ENCODE measurements at regions not wholly inside any gene's neighbourhood (a gene's known extent, or its start where the extent isn't known, plus 50 kb on each side); places are given as distances from the start of the nearest gene placed in this dataset.
A peak's percentile ranks its signal among the peaks of the same experiment; 100 is the strongest.

DNA sequence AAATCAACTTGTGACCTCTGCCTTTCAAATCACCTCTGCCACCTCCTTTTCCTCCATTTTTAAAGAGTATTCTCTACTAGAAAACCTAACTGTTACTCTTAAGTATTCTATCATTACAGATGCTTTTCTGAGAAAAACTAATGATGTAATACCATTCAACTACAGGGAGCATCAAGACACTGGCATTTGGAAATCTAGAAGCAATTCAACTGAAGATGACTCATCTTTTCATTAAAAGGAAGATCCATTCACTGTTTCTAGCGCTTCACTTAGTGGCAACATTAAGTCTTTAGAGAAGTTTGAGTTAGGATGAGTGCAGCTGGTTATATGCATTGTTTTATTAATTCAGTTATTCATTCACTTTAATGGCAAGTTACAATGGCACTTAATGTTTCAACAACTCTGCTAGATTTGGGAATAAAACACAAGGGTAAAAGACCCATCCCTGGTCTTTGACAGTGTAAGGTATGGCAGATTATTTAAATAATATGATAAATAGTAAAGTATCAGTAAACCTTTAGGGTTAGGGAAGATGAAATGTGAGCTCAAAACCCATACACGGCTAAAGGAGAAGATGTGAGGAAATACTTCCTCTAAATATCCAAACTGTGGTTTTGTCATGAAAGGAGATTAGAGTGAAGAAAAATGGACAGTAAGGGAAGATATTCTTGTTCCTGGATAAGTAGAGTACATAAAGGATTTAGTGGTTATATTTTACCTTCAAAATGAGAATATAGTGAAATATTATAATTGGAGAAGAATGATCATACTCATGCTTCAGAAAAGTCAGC is 61.7 kb downstream of the KCNJ2 start:
- peak; percentile 21 for DNase-seq (ENCODE audit: low read depth)

DNA sequence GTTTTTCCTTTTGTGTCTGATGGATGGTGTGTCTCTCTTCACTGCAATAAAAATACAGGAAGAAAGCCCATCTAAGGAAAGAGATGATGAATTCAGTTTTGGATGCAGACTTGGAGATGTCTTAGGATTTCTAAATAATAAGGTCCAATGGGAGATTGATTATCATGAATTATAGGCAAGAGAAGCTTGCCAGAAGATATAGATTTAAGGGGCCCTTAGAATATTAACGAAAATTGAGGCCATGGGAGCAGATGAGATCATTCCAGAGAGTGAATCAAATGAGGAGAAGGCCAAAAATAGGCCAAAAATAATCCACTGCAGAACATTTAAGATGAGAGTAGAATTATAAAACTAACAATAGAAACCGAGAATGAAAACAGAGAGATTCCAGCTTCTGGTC is 63.1 kb downstream of the KCNJ2 start:
- DNase-seq (ENCODE audit: low read depth): no peak

DNA sequence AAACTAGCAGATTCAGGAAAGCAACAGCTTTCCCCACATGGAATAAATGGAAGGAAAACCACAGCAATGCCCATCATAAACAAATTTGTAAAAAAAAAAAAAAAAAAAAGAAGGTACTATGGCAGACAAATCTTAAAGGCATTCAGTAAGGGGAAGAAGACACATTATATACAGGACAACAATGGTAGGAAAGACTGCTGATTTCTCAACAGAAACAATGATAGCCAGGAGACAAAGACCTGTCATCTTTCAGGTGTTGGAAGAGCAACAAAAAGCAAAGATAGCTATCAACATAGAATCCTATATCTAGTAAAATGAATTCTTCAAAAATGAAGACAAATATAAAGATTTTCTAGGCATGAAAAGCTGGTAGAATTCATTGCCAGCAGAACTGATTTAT is 65.9 kb downstream of the KCNJ2 start:
- no peak for DNase-seq (ENCODE audit: low read depth)

DNA sequence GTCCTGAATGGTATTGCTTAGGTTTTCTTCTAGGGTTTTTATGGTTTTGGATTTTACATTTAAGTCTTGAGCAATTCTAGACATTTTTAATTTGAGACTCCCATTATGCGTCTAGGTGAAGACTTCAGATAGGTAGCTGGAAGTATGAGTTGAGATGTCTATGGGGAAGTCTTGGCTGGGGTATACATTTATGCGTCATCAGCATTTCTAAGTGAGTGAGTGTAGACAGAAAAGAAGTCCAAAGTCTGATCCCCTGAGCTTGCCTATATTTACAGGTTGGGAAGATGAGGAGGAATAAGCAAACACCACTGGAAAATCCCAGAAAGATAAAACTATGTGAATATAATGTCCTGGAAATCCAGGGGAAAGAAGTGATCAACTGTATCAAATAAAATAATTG is 68.9 kb downstream of the KCNJ2 start:
- no peak for DNase-seq (ENCODE audit: low read depth)

DNA sequence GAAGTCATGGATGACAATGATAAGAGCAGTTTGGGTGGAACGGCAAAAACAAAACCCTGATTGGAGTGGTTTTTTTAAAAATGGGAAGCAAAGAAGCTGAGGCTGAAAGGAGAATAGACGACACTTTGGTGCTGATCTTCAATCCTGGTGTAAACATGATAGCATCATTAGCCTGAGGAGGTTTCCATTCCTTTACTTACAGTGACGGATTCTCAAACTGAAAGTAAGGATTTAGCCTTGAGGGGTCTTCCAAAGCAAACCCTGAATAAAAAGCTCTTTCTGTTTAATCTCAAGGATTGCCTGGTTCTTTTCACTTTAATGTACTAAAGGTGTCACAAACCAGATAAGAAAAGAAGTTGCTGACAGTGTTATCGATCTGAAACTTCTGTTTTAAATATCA is 69.3 kb downstream of the KCNJ2 start:
- DNase-seq (ENCODE audit: low read depth): no peak

DNA sequence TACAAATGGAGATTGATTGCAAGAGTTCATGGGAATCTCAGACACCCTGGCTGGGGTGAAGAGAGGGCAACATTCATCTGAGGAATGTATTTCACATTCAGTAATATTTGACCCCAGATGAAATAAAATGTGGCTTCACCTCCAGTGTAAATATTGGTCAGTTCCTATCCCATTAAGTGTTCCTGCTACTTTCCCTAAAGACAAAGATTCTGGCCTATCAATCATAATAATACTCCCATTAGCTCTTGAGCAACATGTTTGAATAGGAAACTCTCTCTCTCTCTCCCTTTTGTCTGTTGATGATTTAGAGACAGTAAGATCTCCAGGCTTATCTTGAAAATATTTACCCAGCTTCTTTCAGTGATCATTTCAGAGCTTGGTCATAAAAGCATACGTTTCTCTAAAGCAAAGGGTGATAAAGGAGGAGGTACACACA is 70.1 kb downstream of the KCNJ2 start:
- DNase-seq (ENCODE audit: low read depth): no peak

DNA sequence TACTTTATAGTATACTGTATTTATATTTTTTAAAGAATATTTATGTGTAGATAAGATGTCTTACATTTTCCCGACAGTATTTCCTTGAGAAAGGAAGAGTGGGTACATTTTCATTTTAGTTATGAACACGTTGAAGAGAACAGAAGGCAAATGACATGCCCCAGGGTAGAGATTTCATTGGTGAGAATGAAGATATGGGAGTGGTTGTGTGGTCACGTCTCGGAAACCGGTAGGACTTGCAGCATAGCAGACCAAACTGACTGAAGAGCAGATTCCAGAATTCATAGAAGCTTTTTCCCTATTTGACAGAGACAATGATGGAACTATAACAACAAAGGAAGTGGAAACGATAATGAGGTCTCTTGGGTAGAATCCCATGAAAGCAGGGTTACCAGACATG is 71.7 kb downstream of the KCNJ2 start:
- no peak for DNase-seq (ENCODE audit: low read depth)

DNA sequence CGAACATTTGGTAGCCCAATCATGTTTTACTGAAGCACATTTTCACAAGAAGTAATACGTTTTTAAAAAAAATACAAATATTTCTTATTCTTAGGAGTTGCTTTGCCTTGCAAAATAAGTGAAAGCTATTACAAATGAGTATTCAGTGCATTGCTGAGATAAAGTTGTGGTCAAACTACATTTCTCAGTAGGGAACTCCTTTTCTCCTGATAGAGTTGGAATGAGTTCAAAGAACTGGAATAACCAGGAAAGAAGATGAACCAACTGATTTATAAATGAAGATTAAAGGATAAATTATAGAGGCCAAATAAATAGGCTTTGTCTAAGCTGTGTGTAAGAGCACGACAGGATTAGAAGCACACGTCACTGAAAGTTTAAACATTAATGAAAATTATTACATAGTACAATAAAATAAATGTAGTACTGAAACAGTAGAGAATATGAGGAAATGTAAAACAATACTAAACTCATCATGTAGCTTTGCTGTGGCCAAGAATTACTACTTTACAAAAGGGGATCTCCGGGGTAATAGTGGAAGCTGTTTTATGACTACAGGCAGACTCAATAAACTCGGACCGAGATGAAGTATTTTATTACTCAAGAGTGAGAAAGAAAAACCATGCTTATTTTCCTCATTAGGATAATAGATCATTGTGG is 73.6 kb downstream of the KCNJ2 start:
- DNase-seq (ENCODE audit: low read depth): no peak

DNA sequence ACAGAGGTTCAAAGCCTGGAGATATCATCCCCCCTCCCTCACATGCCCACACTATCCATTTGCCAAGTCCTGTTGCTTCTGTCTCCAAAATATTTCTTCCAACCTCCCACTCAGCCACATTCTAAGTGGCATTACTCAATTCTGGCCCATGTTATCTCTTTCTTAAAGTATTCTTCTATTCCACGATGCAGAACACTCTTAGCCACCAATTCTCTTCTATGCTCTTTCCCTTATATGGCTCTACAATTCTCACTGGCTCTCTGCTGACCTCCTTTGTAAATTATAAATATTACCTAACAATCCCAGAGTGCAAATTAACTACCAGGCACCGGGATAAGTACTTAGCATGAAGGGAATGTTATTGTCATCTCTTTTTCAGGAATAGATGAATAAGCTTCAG is 82.4 kb downstream of the KCNJ2 start:
- DNase-seq (ENCODE audit: low read depth): no peak

DNA sequence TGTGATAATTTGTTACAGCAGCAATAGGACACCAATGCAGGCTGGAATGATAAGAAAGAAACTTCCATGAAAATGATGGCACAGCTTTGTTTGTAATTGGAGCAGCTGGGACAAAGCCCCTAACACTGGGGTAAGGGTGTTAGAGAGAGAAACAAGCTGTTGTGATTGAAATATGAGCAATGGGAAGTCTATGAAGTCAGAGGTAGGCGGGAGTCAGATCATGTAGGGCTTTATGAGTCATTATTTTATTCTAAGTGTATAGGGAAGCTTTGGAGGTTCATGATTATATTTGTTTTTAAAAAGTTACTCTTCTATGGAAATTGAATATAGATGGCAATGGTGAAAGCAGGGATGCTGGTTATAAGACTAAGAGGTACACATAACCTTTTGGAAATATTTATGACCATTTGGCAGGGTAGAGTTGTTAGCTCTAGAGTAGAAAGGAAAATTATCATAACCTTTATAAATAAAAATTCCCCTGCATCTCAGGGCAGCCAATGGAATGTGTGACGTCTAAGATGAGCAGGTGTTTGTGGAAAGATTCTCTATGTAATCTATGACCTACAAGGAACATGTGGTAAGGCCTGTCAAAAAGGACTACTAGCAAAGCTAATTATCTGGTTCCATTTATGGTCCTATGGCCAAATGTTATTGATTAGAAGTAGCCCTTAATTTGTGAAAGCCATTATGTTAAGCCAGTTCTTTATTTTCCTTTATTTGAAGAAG is 85.6 kb downstream of the KCNJ2 start:
- DNase-seq (ENCODE audit: low read depth): peak; percentile 37

DNA sequence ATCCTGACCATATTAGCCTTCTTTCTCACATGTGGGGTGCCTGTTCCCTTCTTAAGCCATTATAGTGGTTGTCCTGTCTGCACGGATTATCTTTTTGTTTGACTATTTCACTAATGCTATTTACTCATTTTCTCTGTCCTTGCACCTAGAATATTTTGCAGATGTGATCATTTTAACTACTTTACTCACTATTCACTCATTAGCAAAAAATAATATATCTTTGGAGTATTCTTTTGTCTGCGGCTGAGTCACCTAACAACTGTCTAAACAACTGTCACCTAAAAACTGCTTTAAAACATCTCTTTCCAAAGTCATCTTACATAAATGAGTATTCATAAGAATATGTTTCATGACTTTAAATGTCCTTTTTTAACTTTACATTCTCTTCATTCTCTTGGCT is 87.4 kb downstream of the KCNJ2 start:
- DNase-seq (ENCODE audit: low read depth): no peak

DNA sequence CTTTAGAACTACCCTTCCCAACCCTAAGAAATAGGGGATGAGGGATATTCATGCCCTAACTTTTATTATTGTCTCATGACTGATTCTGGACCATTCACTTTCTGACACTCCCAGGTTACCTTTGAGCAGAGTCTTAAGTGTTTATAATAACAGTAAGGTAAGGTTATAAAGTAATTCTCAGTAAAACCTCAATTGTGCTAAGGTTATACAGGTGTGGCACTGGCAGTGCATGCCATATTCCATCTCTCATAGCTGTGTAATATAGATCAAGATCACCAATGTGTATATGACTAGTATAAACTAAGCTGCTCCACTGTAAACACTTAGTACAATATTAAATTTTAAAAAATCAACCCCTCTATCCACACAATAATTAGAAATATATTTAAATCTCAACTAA is 89.1 kb downstream of the KCNJ2 start:
- DNase-seq (ENCODE audit: low read depth): no peak

DNA sequence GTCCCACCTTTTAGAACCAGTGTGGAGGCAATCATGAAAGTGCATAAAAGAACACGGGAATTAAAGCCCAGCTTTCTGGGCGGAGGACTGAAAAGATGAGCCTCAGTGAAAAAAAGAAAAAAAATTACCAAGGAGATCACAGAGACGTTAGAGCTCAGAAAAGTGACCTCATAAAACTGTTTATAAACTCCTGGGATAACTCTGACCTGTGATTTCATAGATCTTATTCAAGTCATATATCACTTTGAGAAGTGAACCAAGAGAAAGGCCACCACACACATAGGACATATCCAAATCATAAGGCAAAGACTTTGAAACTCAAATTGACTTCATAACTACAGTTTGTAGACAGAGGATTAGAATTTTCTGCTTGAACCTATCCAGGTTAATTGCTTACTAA is 90.1 kb downstream of the KCNJ2 start:
- DNase-seq (ENCODE audit: low read depth): no peak

DNA sequence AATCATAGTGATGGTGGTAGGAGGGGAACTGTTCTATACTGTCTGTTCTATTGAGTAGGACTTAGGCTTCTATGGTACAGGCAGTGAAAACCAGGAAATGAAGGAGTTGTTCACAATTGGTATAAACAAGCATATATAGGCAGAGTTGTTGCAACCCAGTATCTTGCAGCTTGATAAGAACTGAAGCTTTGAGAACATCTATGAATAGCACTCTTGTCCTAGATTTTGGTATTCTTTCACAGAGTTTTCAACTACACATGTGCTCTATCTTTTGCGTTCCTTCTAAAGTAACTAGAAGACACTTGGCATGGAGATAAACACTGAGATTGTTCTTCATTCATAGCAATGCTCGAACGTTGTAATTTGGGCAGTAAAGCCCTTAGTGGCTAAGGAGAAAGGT is 91.8 kb downstream of the KCNJ2 start:
- DNase-seq (ENCODE audit: low read depth): no peak

DNA sequence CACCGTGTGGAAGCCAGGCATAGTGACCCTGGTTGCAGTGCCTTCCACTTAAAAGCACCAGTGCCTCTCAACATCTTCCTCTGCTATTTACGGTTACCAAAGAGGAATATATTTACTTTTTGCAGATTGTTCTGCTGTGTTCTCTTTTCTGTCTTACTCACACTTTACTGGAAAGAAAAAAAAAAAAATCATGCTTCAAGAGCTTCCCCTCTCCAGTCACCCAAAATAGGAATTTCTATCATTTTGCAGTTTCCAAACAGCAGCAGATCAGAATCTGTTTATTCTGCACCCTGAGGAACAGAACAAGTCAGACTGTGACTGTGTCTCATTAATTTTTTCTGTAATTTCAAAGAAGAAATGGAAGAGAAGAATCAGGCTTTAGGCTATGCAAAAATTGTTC is 96.1 kb downstream of the KCNJ2 start:
- DNase-seq (ENCODE audit: low read depth): no peak

DNA sequence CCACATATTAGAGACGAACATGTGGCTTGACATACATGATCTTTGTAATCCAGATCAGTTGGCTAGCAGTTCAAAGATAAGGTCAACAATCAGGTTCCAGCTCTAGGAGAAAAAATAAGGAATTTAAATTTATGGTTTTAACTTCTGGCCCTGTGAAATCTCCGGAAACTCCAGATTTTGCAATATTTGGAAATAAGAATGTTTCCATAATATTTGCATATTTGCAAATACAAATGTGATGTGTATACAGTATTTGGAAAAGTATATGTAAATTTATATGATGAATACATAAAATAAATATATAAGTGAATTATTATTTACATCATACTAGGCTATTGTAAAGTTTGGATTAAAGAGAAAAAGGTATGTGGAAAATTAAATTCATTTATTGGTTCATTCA is 97.1 kb downstream of the KCNJ2 start:
- no peak for DNase-seq (ENCODE audit: low read depth)

DNA sequence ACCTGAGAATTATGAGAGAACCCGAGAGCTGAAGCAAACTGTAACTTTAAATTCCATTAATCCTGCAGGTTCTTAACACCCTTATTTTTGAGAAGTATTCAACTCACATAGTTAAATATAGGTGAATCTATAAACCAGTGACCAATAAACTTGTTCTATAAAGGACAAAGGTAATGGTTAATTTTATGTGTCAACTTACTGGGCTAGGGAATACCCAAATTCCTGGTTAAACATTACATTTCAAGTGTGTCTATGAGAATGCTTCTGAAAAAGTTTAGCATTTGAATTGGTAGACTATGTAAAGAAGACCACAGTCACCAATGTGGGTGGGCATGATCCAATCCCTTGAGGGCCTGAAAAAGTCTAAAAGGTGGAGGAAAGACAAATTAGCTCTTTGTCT is 99.1 kb downstream of the KCNJ2 start:
- DNase-seq (ENCODE audit: low read depth): no peak

DNA sequence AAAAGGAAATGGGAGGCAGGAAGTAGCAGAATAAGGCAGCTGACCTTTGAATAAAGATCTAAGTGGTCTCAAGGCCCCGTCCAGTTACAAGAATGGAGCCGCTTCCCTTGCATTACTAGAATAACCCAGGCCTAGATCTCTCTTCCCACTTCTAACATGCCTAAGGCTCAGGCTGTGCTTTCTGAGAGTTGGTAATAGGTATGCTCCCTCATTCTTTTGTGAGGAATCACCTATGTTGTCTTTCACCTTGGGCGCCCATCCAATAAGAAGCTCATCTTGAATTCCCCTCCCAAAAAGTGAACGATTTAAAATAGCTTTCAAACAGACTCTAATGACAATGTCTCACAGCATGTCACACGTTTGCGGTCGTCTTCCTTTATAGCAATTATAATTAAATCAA is 101.2 kb downstream of the KCNJ2 start:
- DNase-seq (ENCODE audit: low read depth): no peak

DNA sequence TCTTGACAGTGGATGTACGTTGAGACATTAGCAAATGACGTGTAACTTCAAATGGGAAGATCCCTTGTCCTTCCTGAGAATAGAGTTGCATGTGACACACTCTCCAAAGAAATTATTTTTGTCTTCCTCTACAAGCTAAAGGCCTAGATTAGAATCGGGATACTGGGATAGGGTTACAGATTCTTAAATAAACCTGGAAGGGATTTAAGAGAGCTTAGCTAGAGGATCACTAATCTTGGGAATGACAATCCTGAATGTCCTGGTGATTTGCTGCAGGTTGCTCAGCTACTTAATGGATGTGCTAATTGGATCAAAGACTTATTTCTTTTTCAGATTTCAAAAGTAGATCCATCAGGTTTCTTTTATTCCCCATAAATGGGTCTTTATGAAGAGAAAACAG is 101.9 kb downstream of the KCNJ2 start:
- no peak for DNase-seq (ENCODE audit: low read depth)

DNA sequence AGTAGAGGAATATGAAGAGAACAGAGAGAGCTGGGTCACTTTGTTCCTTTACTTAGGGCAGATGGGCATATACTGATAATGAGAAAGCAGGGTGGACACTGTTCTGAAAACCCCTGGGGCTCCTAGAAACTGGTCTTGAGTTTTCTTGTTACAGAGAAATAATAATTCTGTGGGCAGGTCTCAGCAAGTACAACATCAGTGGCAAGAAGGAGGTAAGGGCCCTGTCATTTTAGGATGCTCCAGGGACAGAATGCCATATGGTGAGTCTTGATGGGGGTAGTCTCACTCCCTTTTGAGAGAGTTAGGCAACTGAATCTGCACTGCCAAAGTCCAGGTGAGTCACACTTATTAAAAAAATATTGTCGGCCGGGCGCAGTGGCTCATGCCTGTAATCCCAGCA is 102.3 kb downstream of the KCNJ2 start:
- no peak for DNase-seq (ENCODE audit: low read depth)

DNA sequence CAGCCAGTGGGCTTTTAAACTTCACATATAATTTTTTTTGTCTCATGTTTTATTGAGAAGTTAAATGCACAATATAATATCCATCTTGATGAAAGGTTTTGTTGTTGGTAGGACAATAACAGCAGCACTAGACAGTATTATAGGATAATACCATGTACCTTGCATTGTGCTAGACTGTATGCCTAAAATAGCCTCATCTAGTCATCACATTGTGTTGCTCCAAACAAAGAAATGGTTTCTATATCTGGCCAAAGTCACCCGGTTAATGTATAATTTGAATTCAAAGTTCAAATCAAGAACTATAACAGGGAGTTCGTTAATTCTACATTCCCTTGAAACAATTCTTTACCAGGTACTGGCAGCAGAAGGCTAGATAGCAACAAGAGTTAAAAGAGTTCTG is 104.9 kb downstream of the KCNJ2 start:
- no peak for DNase-seq (ENCODE audit: low read depth)

DNA sequence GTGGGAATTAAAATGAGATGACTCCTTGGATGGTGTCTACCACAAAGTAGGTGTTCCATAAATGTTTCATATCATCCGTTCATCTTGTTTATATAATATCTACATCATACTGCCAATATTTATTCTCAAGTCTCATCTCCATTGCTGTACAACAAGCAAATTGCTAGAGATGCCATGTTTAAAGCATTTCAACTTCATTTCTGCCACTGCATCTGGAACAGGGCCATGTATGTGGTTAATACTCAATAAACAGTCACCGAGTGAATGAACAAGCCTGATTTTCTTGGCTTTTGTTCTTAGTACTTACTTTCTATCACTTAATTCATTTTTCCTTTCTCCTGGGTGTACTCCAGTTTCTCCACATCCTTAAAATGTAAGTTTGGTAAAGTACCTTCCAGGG is 107.6 kb downstream of the KCNJ2 start:
- DNase-seq (ENCODE audit: low read depth): no peak

Data from HT1080 (cell line).